ENCODE measurements at regions not wholly inside any gene's neighbourhood (a gene's known extent, or its start where the extent isn't known, plus 50 kb on each side); places are given as distances from the start of the nearest gene placed in this dataset.
A peak's percentile ranks its signal among the peaks of the same experiment; 100 is the strongest.

GRCh38 chr5:6822068-6822467 lies 108.8 kb downstream of the TENT4A start:
- peaks cover 2% of the 10 kb centered on the region for H3K9me3 ChIP-seq (ENCODE audit: control insufficient read depth, low read depth, low read length)

GRCh38 chr5:6822556-6823343 lies 109.5 kb downstream of the TENT4A start:
- no peak overlapping the region for H3K27ac ChIP-seq (ENCODE audit: low read length)
- H3K9me3 ChIP-seq (ENCODE audit: control insufficient read depth, low read depth, low read length), result peaks cover 2% of the 10 kb centered on the region
- peaks cover 20% of the 10 kb centered on the region for H3K27me3 ChIP-seq (ENCODE audit: control insufficient read depth, insufficient read depth, low read length)
- no peaks in the 10 kb centered on the region for H3K4me1 ChIP-seq (ENCODE audit: control insufficient read depth, insufficient read depth, low read length)
- 73% methylated on average over 4 of the region's 27 CpGs for WGBS (ENCODE audit: insufficient coverage, low lambda C conversion rate)
- no peak for DNase-seq
- H3K36me3 ChIP-seq (ENCODE audit: control insufficient read depth, insufficient read depth, low read length), result no peaks in the 10 kb centered on the region
- no peak overlapping the region for H3K4me3 ChIP-seq (ENCODE audit: low read length)

More at GRCh38 chr5:6822068-6822467, 108.8 kb downstream of the TENT4A start:
- Histone ChIP-seq H3K27ac (ENCODE audit: low read length) (no peak overlapping the region), H3K36me3 (ENCODE audit: control insufficient read depth, insufficient read depth, low read length) (no peaks in the 10 kb centered on the region), H3K27me3 (ENCODE audit: control insufficient read depth, insufficient read depth, low read length) (peaks cover 20% of the 10 kb centered on the region), H3K4me1 (ENCODE audit: control insufficient read depth, insufficient read depth, low read length) (no peaks in the 10 kb centered on the region), H3K4me3 (ENCODE audit: low read length) (no peak overlapping the region)
- WGBS (ENCODE audit: insufficient coverage, low lambda C conversion rate), result no CpG with 5 or more reads among the region's 8 CpGs
- no peak for DNase-seq

- peaks cover 12% of the 10 kb centered on the region for H3K27me3 ChIP-seq (ENCODE audit: control insufficient read depth, insufficient read depth, low read length)
- DNase-seq, result no peak
- H3K27ac ChIP-seq (ENCODE audit: low read length), result no peak overlapping the region
- 93% methylated on average over 2 of the region's 10 CpGs for WGBS (ENCODE audit: insufficient coverage, low lambda C conversion rate)
- peaks cover 2% of the 10 kb centered on the region for H3K9me3 ChIP-seq (ENCODE audit: control insufficient read depth, low read depth, low read length)
- no peaks in the 10 kb centered on the region for H3K4me1 ChIP-seq (ENCODE audit: control insufficient read depth, insufficient read depth, low read length)
- H3K4me3 ChIP-seq (ENCODE audit: low read length), result no peak overlapping the region
- no peaks in the 10 kb centered on the region for H3K36me3 ChIP-seq (ENCODE audit: control insufficient read depth, insufficient read depth, low read length)
Observed at GRCh38 chr5:6823996-6824395, 110.8 kb downstream of the TENT4A start.

- Histone ChIP-seq H3K27me3 (ENCODE audit: control insufficient read depth, insufficient read depth, low read length) (no peaks in the 10 kb centered on the region), H3K36me3 (ENCODE audit: control insufficient read depth, insufficient read depth, low read length) (no peaks in the 10 kb centered on the region), H3K9me3 (ENCODE audit: control insufficient read depth, low read depth, low read length) (peaks cover 2% of the 10 kb centered on the region), H3K4me3 (ENCODE audit: low read length) (no peak overlapping the region), H3K4me1 (ENCODE audit: control insufficient read depth, insufficient read depth, low read length) (no peaks in the 10 kb centered on the region), H3K27ac (ENCODE audit: low read length) (no peak overlapping the region)
- DNase-seq, result no peak
- 87% methylated on average over 3 of the region's 6 CpGs for WGBS (ENCODE audit: insufficient coverage, low lambda C conversion rate)
Observed at GRCh38 chr5:6825678-6826244, 112.5 kb downstream of the TENT4A start.

GRCh38 chr5:6826756-6827155 lies 113.5 kb downstream of the TENT4A start:
- DNase-seq, result no peak
- WGBS (ENCODE audit: insufficient coverage, low lambda C conversion rate), result no CpG with 5 or more reads among the region's 6 CpGs
- no peaks in the 10 kb centered on the region for H3K27me3 ChIP-seq (ENCODE audit: control insufficient read depth, insufficient read depth, low read length)
- H3K9me3 ChIP-seq (ENCODE audit: control insufficient read depth, low read depth, low read length), result no peaks in the 10 kb centered on the region
- H3K4me3 ChIP-seq (ENCODE audit: low read length), result no peak overlapping the region
- H3K27ac ChIP-seq (ENCODE audit: low read length), result no peak overlapping the region
- H3K4me1 ChIP-seq (ENCODE audit: control insufficient read depth, insufficient read depth, low read length), result no peaks in the 10 kb centered on the region
- no peaks in the 10 kb centered on the region for H3K36me3 ChIP-seq (ENCODE audit: control insufficient read depth, insufficient read depth, low read length)

- Histone ChIP-seq H3K27me3 (ENCODE audit: control insufficient read depth, insufficient read depth, low read length) (no peaks in the 10 kb centered on the region), H3K36me3 (ENCODE audit: control insufficient read depth, insufficient read depth, low read length) (no peaks in the 10 kb centered on the region), H3K27ac (ENCODE audit: low read length) (no peak overlapping the region), H3K9me3 (ENCODE audit: control insufficient read depth, low read depth, low read length) (no peaks in the 10 kb centered on the region), H3K4me3 (ENCODE audit: low read length) (no peak overlapping the region), H3K4me1 (ENCODE audit: control insufficient read depth, insufficient read depth, low read length) (no peaks in the 10 kb centered on the region)
- peak; percentile 9 to 33 for DNase-seq
- WGBS (ENCODE audit: insufficient coverage, low lambda C conversion rate), result 67% methylated on average over 1 of the region's 9 CpGs
Observed at GRCh38 chr5:6827526-6828219, 114.4 kb downstream of the TENT4A start.

- 100% methylated on average over 1 of the region's 5 CpGs for WGBS (ENCODE audit: insufficient coverage, low lambda C conversion rate)
- Histone ChIP-seq H3K27ac (ENCODE audit: low read length) (no peak overlapping the region), H3K9me3 (ENCODE audit: control insufficient read depth, low read depth, low read length) (no peaks in the 10 kb centered on the region), H3K4me3 (ENCODE audit: low read length) (no peak overlapping the region), H3K36me3 (ENCODE audit: control insufficient read depth, insufficient read depth, low read length) (no peaks in the 10 kb centered on the region), H3K27me3 (ENCODE audit: control insufficient read depth, insufficient read depth, low read length) (no peaks in the 10 kb centered on the region), H3K4me1 (ENCODE audit: control insufficient read depth, insufficient read depth, low read length) (no peaks in the 10 kb centered on the region)
- DNase-seq, result no peak
Observed at GRCh38 chr5:6829150-6829784, 116.0 kb downstream of the TENT4A start.

GRCh38 chr5:6830643-6831239 lies 117.5 kb downstream of the TENT4A start:
- H3K9me3 ChIP-seq (ENCODE audit: control insufficient read depth, low read depth, low read length), result no peaks in the 10 kb centered on the region
- no peaks in the 10 kb centered on the region for H3K36me3 ChIP-seq (ENCODE audit: control insufficient read depth, insufficient read depth, low read length)
- no peaks in the 10 kb centered on the region for H3K27me3 ChIP-seq (ENCODE audit: control insufficient read depth, insufficient read depth, low read length)
- no peak for DNase-seq
- WGBS (ENCODE audit: insufficient coverage, low lambda C conversion rate), result no CpG with 5 or more reads among the region's 15 CpGs
- H3K27ac ChIP-seq (ENCODE audit: low read length), result no peak overlapping the region
- H3K4me3 ChIP-seq (ENCODE audit: low read length), result no peak overlapping the region
- H3K4me1 ChIP-seq (ENCODE audit: control insufficient read depth, insufficient read depth, low read length), result no peaks in the 10 kb centered on the region

GRCh38 chr5:6831678-6832671 lies 118.7 kb downstream of the TENT4A start:
- H3K27me3 ChIP-seq (ENCODE audit: control insufficient read depth, insufficient read depth, low read length), result no peaks in the 10 kb centered on the region
- no peaks in the 10 kb centered on the region for H3K9me3 ChIP-seq (ENCODE audit: control insufficient read depth, low read depth, low read length)
- WGBS (ENCODE audit: insufficient coverage, low lambda C conversion rate), result 80% methylated on average over 1 of the region's 7 CpGs
- H3K27ac ChIP-seq (ENCODE audit: low read length), result no peak overlapping the region
- no peak overlapping the region for H3K4me3 ChIP-seq (ENCODE audit: low read length)
- H3K36me3 ChIP-seq (ENCODE audit: control insufficient read depth, insufficient read depth, low read length), result no peaks in the 10 kb centered on the region
- no peaks in the 10 kb centered on the region for H3K4me1 ChIP-seq (ENCODE audit: control insufficient read depth, insufficient read depth, low read length)
- no peak for DNase-seq
